C4-2B (cell line): ENCODE measurements at regions not wholly inside any gene's neighbourhood (a gene's known extent, or its start where the extent isn't known, plus 50 kb on each side); places are given as distances from the start of the nearest gene placed in this dataset.

ENCODE experiments used
- H3K27ac ChIP-seq: fragments of 450-650 bp; 2 replicates; pipeline ENCODE4 v1.5.1; 2017
- CTCF ChIP-seq: fragments of 450-650 bp; conservative IDR thresholded peaks from 2 replicates; pipeline ENCODE4 v1.5.1; 2017; ENCODE audit warnings: mild to moderate bottlenecking
- ZFX ChIP-seq: fragments of 450-650 bp; IDR thresholded peaks from 2 replicates; pipeline ENCODE4 v1.6.1; 2017

GRCh38 chr19:30745476-30745985, 373.3 kb downstream of the ZNF536 start:
- TF ChIP-seq CTCF (no peak), ZFX (no peak)
- H3K27ac ChIP-seq: no peak overlapping the region

GRCh38 chr19:30744741-30745475, 372.7 kb downstream of the ZNF536 start:
- H3K27ac ChIP-seq: no peak overlapping the region
- TF ChIP-seq ZFX (no peak), CTCF (no peak)

GRCh38 chr19:30743702-30744101, 371.5 kb downstream of the ZNF536 start:
- H3K27ac ChIP-seq: no peak overlapping the region
- TF ChIP-seq CTCF: no peak
- TF ChIP-seq ZFX: no peak

GRCh38 chr19:30743011-30743410, 370.8 kb downstream of the ZNF536 start:
- no peak overlapping the region for H3K27ac ChIP-seq
- TF ChIP-seq CTCF: no peak
- no peak for TF ChIP-seq ZFX

GRCh38 chr19:30742406-30742938, 370.3 kb downstream of the ZNF536 start:
- TF ChIP-seq CTCF: no peak
- TF ChIP-seq ZFX: no peak
- no peak overlapping the region for H3K27ac ChIP-seq

- H3K27ac ChIP-seq: no peak overlapping the region
These were observed 369.4 kb downstream of the ZNF536 start for GRCh38 chr19:30741566-30741965.

More at GRCh38 chr19:30741566-30741965, 369.4 kb downstream of the ZNF536 start:
- no peak for TF ChIP-seq CTCF
